Neutrophil (primary cell): ENCODE measurements at regions not wholly inside any gene's neighbourhood (a gene's known extent, or its start where the extent isn't known, plus 50 kb on each side); places are given as distances from the start of the nearest gene placed in this dataset.

Experiments
- H3K27ac ChIP-seq: fragments of 200-600 bp; sonication (generic); 2 replicates; pipeline ENCODE4 v1.5.1; 2016; ENCODE audit warnings: mild to moderate bottlenecking, moderate library complexity
- H3K27me3 ChIP-seq: fragments of 200-600 bp; sonication (generic); 2 replicates; pipeline ENCODE4 v1.6.0; 2016; ENCODE audit warnings: mild to moderate bottlenecking
- H3K36me3 ChIP-seq: fragments of 200-600 bp; sonication (generic); 2 replicates; pipeline ENCODE4 v1.5.1; 2017
- H3K4me1 ChIP-seq, 2 experiments: fragments of 200-600 bp in 1 of 2; sonication (generic) in 1 of 2; 1 replicate in 1 of 2; 2 replicates in 1 of 2; pipeline versions ENCODE4 v1.5.1 to v1.6.1; 2013 to 2016; ENCODE audit warnings: low read depth in 1 of 2, low read length in 1 of 2, mild to moderate bottlenecking in 1 of 2, moderate library complexity in 1 of 2; ENCODE audit not compliant: control insufficient read depth in 1 of 2, insufficient read depth in 1 of 2
- H3K4me3 ChIP-seq, 2 experiments: fragments of 200-600 bp in 1 of 2; sonication (generic) in 1 of 2; 1 replicate in 1 of 2; 2 replicates in 1 of 2; pipeline ENCODE4 v1.5.1; 2013 to 2016; ENCODE audit warnings: low read depth in 1 of 2, low read length in 1 of 2, mild to moderate bottlenecking in 1 of 2, moderate library complexity in 1 of 2
- H3K9me3 ChIP-seq: fragments of 200-600 bp; sonication (generic); 2 replicates; pipeline ENCODE4 v1.5.1; 2016
- TF ChIP-seq, protein P1 (sequence below): fragments of 200-600 bp; sonication (generic); IDR thresholded peaks from 2 replicates; pipeline ENCODE4 v1.5.1; 2016; ENCODE audit warnings: antibody characterized with exemption

DNA sequence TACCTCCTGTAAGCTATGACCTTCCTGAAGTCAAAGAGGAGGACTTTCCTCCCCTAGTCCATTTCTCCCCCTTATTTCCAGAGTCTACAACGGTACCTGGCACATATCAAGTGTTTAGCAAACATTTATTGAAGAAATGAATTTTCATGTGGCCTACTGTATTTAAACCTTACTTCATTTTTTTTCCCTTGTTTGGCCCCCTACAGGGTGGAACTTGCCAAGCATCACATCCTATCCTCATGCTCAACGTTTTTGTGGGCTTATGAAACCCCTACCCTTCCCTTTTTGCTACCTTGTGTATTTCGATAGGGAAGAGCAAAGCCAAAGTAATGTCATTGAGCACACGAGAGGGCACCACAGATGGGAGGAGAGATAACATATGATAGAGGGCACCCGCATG, 1857.8 kb upstream of the WWC1 start:
- Histone ChIP-seq H3K4me1 (no peaks in the 10 kb centered on the region), H3K27ac (no peak overlapping the region), H3K36me3 (no peaks in the 10 kb centered on the region), H3K9me3 (no peaks in the 10 kb centered on the region), H3K27me3 (no peaks in the 10 kb centered on the region), H3K4me3 (no peak overlapping the region)
- TF ChIP-seq, protein P1, sequence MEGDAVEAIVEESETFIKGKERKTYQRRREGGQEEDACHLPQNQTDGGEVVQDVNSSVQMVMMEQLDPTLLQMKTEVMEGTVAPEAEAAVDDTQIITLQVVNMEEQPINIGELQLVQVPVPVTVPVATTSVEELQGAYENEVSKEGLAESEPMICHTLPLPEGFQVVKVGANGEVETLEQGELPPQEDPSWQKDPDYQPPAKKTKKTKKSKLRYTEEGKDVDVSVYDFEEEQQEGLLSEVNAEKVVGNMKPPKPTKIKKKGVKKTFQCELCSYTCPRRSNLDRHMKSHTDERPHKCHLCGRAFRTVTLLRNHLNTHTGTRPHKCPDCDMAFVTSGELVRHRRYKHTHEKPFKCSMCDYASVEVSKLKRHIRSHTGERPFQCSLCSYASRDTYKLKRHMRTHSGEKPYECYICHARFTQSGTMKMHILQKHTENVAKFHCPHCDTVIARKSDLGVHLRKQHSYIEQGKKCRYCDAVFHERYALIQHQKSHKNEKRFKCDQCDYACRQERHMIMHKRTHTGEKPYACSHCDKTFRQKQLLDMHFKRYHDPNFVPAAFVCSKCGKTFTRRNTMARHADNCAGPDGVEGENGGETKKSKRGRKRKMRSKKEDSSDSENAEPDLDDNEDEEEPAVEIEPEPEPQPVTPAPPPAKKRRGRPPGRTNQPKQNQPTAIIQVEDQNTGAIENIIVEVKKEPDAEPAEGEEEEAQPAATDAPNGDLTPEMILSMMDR, result no peak

DNA sequence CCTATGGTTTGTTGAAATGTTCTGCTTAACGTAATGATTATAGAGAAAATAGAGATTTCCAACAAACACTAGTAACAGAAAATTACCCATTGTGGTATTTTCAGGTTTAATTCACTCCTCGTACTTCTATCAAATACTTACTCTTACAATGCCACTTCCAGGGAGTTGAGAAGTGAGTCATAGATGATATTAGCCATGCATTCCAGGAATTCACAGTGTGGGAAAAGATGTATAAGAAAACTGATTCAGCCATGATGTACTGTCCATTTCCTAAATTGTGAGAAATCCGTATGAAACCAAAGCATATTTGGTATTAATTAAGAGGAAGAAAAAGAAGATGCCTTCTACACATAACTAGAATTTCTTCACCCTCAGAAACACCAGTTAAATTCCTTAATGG, 1854.6 kb upstream of the WWC1 start:
- Histone ChIP-seq H3K36me3 (no peaks in the 10 kb centered on the region), H3K27ac (no peak overlapping the region), H3K4me3 (no peak overlapping the region), H3K9me3 (no peaks in the 10 kb centered on the region), H3K27me3 (no peaks in the 10 kb centered on the region), H3K4me1 (no peaks in the 10 kb centered on the region)
- TF ChIP-seq, protein P1, result no peak

DNA sequence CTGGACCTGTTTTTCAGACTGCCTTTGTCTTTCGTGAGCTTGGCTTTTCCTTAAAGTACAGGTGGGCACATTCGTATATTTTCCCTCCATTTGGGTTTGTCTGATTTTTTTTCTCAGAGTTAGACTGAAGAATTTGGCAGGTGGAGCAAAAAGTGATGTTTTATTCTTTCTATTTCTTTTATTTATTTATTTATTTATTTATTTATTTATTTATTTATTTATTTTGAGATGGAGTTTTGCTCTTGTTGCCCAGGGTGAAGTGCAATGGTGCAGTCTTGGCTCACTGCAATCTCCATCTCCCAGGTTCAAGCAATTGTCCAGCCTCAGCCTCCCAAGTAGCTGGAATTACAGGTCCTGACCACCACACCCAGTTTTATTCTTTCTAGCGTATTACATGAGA, 1805.1 kb upstream of the WWC1 start:
- no peak overlapping the region for H3K4me3 ChIP-seq
- no peak overlapping the region for H3K27ac ChIP-seq
- H3K4me1 ChIP-seq, result no peaks in the 10 kb centered on the region
- no peaks in the 10 kb centered on the region for H3K36me3 ChIP-seq
- H3K27me3 ChIP-seq, result no peaks in the 10 kb centered on the region
- no peaks in the 10 kb centered on the region for H3K9me3 ChIP-seq
- TF ChIP-seq, protein P1, result no peak

DNA sequence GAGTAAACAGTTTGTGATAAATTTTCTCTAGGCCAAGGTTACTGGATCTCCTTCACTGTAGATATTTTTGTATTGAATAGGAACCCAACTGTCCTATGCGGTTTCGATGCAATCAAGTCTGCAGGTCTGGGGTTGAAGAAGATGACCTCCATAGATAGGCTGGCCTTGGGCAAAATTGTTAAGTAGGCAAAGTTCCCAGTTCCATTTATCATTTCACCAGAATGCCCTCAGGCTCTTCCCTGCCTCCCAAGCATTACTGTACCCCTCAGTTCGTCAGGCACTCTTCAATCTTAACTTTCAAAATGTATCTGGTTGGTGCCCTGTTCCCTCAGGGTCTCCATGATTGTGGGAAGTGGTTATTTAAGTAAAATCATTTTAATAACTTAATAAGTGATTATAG, 1802.9 kb upstream of the WWC1 start:
- Histone ChIP-seq H3K36me3 (no peaks in the 10 kb centered on the region), H3K4me3 (no peak overlapping the region), H3K27ac (no peak overlapping the region), H3K27me3 (no peaks in the 10 kb centered on the region), H3K4me1 (no peaks in the 10 kb centered on the region), H3K9me3 (no peaks in the 10 kb centered on the region)
- TF ChIP-seq, protein P1, result no peak

DNA sequence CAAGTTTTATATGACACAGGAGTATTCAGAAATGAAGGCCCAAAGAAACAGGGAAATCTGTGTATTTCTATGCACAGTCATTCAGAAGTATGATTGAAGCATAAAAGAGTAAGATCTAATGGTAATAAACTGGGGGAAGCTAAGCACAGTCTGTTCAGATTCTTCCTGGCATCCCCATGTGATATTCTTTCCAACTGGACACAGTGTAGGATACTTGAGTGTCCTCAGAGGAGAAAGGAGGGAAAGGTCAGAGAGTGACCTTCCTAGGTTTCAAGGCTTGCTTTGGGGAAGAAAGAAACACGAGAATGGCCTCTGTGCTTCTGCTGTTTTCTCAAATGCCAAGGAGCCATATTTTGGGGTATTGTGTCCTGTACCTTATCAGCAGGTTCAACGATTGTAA, 1798.4 kb upstream of the WWC1 start:
- Histone ChIP-seq H3K27me3 (no peaks in the 10 kb centered on the region), H3K4me1 (no peaks in the 10 kb centered on the region), H3K27ac (no peak overlapping the region), H3K36me3 (no peaks in the 10 kb centered on the region), H3K4me3 (no peak overlapping the region), H3K9me3 (no peaks in the 10 kb centered on the region)
- TF ChIP-seq, protein P1, result no peak

DNA sequence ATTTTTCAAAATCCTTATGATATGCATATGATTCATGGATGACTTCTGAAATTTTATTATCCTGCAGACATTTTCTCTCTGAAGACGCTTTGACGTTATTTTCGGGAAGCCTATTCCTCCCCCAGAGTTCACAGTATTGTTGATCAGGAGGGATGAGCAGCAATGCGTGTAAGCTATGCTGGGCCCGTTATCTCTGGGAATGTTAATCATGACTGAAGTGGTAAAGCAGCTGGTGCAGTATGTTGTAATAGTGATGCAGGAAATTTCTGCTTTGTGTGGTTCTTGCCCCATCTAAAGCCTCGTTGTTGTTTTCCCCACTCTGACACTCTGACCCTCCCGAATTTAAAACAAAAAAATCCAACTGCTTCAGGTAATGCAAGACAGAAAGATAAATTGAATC, 1797.8 kb upstream of the WWC1 start:
- Histone ChIP-seq H3K4me3 (no peak overlapping the region), H3K27ac (no peak overlapping the region), H3K36me3 (no peaks in the 10 kb centered on the region), H3K4me1 (no peaks in the 10 kb centered on the region), H3K27me3 (no peaks in the 10 kb centered on the region), H3K9me3 (no peaks in the 10 kb centered on the region)
- TF ChIP-seq, protein P1, result no peak
